PFSK-1 (cell line): ENCODE measurements at regions not wholly inside any gene's neighbourhood (a gene's known extent, or its start where the extent isn't known, plus 50 kb on each side); places are given as distances from the start of the nearest gene placed in this dataset.

ENCODE experiments used
- FOXP2 ChIP-seq: optimal IDR thresholded peaks from 2 replicates; pipeline ENCODE3; 2011; ENCODE audit warnings: borderline replicate concordance, control low read depth, inconsistent platforms; ENCODE audit not compliant: insufficient read depth; ENCODE audit errors: extremely low read length, extremely low read depth
- POLR2AphosphoS5 ChIP-seq: IDR thresholded peaks from 2 replicates; pipeline ENCODE4 v1.6.1; 2012; ENCODE audit warnings: low read depth, mild to moderate bottlenecking, control low read depth, low read length, moderate library complexity
- REST ChIP-seq, 2 experiments: IDR thresholded peaks; 2 replicates each; pipeline versions ENCODE4 v1.6.1 to v1.8.0; 2011 to 2012; ENCODE audit warnings: low read depth in 2 of 2, low read length in 2 of 2, control low read depth in 1 of 2, inconsistent platforms in 1 of 2, mild to moderate bottlenecking in 1 of 2, moderate library complexity in 1 of 2; ENCODE audit not compliant: insufficient read depth in 1 of 2
- SIN3A ChIP-seq: IDR thresholded peaks from 2 replicates; pipeline ENCODE4 v1.6.1; 2012; ENCODE audit warnings: mild to moderate bottlenecking, low read length, moderate library complexity, borderline replicate concordance; ENCODE audit not compliant: insufficient read depth
- TAF1 ChIP-seq: IDR thresholded peaks from 2 replicates; pipeline ENCODE4 v1.6.1; 2012; ENCODE audit warnings: low read length, control low read depth, borderline replicate concordance; ENCODE audit not compliant: insufficient read depth

GRCh38 chr4:164402554-164402953 is 351.4 kb upstream of the SMIM31 start:
- no peak for TF ChIP-seq REST (IDR thresholded peaks at IDR 0.05; ENCODE audit: insufficient read depth in 1 of 2, low read depth in 2 of 2, low read length in 2 of 2)
- no peak for TF ChIP-seq FOXP2
- no peak for TF ChIP-seq SIN3A
- no peak for TF ChIP-seq POLR2AphosphoS5
- no peak for TF ChIP-seq TAF1

- no peak for TF ChIP-seq TAF1
- no peak for TF ChIP-seq POLR2AphosphoS5
- no peak for TF ChIP-seq FOXP2
- no peak for TF ChIP-seq REST (IDR thresholded peaks at IDR 0.05; ENCODE audit: insufficient read depth in 1 of 2, low read depth in 2 of 2, low read length in 2 of 2)
- no peak for TF ChIP-seq SIN3A
Measured at GRCh38 chr4:164405774-164406173, 348.2 kb upstream of the SMIM31 start.

- TF ChIP-seq SIN3A (no peak), REST (IDR thresholded peaks at IDR 0.05; ENCODE audit: insufficient read depth in 1 of 2, low read depth in 2 of 2, low read length in 2 of 2) (no peak), TAF1 (no peak), POLR2AphosphoS5 (no peak), FOXP2 (no peak)
Measured at GRCh38 chr4:164408831-164409230, 345.1 kb upstream of the SMIM31 start.

- no peak for TF ChIP-seq POLR2AphosphoS5
- no peak for TF ChIP-seq SIN3A
- TF ChIP-seq TAF1, result no peak
- TF ChIP-seq REST (IDR thresholded peaks at IDR 0.05; ENCODE audit: insufficient read depth in 1 of 2, low read depth in 2 of 2, low read length in 2 of 2), result no peak
- no peak for TF ChIP-seq FOXP2
Measured at GRCh38 chr4:164410401-164410800, 343.5 kb upstream of the SMIM31 start.

- no peak for TF ChIP-seq POLR2AphosphoS5
- no peak for TF ChIP-seq REST (IDR thresholded peaks at IDR 0.05; ENCODE audit: insufficient read depth in 1 of 2, low read depth in 2 of 2, low read length in 2 of 2)
Measured at GRCh38 chr4:164412246-164412645, 341.7 kb upstream of the SMIM31 start.
